MM.1S (cell line): ENCODE measurements at regions not wholly inside any gene's neighbourhood (a gene's known extent, or its start where the extent isn't known, plus 50 kb on each side); places are given as distances from the start of the nearest gene placed in this dataset.

ENCODE experiments used
- EZH2 ChIP-seq: fragments of 300-600 bp; sonication (generic); optimal IDR thresholded peaks from 2 replicates; pipeline ENCODE3; 2017; ENCODE audit warnings: low read depth, mild to moderate bottlenecking, antibody characterized with exemption, low read length, mixed read lengths
- TF ChIP-seq, protein P1 (sequence below): fragments of 300-600 bp; sonication (generic); IDR thresholded peaks from 2 replicates; pipeline ENCODE4 v1.5.1; 2016; ENCODE audit warnings: antibody characterized with exemption, low read length, mixed read lengths

DNA sequence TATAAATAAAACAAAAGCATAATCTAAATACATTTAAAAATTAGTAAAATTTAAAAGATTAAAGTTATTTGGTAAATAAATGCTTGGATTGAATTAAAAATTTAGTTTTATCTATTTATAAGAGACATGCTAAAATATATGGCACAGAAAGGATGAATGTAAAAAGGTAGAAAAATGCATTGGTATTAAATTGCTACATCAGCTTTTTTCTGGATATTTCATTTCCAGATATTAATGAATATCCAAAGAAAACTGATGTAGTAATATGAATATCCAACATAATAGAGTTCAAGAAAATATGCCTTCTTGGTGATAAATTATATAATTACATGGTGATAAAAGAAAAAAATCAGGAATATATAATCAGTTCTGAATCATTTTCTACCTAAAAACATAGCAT, 1743.9 kb downstream of the RPA4 start:
- TF ChIP-seq, protein P1, sequence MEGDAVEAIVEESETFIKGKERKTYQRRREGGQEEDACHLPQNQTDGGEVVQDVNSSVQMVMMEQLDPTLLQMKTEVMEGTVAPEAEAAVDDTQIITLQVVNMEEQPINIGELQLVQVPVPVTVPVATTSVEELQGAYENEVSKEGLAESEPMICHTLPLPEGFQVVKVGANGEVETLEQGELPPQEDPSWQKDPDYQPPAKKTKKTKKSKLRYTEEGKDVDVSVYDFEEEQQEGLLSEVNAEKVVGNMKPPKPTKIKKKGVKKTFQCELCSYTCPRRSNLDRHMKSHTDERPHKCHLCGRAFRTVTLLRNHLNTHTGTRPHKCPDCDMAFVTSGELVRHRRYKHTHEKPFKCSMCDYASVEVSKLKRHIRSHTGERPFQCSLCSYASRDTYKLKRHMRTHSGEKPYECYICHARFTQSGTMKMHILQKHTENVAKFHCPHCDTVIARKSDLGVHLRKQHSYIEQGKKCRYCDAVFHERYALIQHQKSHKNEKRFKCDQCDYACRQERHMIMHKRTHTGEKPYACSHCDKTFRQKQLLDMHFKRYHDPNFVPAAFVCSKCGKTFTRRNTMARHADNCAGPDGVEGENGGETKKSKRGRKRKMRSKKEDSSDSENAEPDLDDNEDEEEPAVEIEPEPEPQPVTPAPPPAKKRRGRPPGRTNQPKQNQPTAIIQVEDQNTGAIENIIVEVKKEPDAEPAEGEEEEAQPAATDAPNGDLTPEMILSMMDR = no peak
- TF ChIP-seq EZH2 = no peak
